HG03039 (cell line): ENCODE measurements at regions not wholly inside any gene's neighbourhood (a gene's known extent, or its start where the extent isn't known, plus 50 kb on each side); places are given as distances from the start of the nearest gene placed in this dataset.

Source experiments
- ATAC-seq: cut with Tn5 transposase; IDR thresholded peaks from one replicate; pipeline ENCODE4 v1.9.1; 2021; ENCODE audit warnings: mild to moderate bottlenecking, moderate library complexity; ENCODE audit not compliant: unreplicated experiment

GRCh38 chr20:11429889-11430519 is 487.7 kb upstream of the BTBD3 start:
- ATAC-seq, result no peak

- no peak for ATAC-seq
Observed at GRCh38 chr20:11430652-11431051, 487.0 kb upstream of the BTBD3 start.

DNA sequence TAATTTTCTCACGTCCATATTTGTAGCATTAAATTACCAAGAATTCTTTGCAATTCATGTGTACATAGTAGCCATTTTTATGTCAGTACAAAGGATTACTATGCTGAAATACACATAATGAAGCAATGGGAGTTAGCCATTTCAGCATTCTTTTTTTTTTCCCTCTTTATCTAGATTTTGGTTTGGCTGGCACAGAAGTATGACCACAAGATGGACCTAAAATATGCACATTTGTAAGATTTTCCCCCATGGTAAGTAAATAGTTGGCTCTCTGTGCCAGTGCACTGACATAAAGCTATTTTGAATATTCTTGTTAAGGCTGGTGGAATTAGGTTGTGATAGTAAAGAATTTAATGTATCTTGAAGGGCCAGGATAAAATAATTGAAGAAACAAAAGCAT is 486.1 kb upstream of the BTBD3 start:
- ATAC-seq, result no peak

DNA sequence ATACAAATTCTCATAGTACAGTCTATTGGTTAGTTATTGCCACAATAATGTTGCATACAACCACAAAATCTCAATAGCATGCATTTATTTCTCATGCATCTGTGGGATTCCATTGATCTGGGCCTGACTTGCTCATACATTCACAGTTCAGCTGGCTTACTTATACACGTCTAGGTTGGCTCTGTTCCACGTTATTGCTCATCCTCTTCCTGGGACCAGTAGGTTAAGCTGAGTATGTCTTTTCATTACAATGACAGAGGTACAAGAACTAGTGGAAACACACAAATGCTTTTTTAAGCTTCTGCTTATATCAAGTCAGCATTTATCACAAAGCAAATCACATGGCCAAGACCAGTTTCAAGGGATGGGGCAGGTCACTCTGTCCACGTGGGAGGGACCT is 485.3 kb upstream of the BTBD3 start:
- no peak for ATAC-seq

DNA sequence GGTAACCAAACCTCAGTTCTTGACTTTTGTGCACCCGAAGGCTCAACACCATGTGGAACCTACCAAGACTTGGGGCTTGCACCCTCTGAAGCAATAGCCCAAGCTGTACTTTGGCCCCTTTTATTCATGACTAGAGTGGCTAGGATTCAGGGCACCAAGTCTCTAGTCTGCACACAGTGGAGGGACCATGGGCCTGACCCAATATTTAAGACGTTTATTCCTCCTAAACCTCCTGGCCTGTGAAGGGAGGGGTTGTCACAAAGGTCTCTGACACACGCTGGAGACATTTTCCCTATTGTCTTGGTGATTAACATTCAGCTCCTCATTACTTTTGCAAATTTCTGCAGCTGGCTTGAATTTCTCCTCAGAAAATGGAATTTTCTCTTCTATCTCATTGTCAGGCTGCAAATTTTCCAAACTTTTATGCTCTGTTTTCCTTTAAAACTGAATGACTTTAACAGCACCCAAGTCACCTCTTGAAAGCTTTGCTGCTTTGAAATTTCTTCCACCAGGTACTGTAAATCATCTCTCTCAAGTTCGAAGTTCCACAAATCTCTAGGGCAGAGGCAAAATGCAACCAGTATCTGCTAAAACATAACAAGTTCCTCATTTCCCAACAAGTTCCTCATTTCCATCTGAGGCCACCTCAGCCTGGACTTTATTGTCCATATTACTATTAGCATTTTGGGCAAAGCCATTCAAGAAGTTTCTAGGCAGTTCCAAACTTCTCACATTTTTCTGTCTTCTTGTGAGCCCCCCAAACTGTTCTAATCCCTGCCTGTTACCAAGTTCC is 481.4 kb upstream of the BTBD3 start:
- ATAC-seq, result no peak

DNA sequence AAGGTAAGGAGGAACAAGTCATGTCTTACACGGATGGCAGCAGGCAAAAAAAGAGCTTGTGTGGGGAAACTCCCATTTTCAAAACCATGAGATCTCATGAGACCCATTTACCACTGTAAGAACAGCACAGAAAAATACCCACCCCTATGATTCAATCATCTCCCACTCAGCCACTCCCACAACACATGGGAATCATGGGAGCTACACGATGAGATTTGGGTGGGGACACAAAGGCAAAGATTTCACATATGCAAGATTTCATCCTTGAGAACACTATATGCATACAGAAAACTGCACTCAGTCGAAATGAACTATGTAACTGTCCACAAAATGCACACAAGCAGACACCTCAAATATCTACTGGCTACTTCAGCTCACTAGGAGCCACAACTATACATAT is 480.6 kb upstream of the BTBD3 start:
- no peak for ATAC-seq

GRCh38 chr20:11437611-11438380 is 479.9 kb upstream of the BTBD3 start:
- no peak for ATAC-seq

DNA sequence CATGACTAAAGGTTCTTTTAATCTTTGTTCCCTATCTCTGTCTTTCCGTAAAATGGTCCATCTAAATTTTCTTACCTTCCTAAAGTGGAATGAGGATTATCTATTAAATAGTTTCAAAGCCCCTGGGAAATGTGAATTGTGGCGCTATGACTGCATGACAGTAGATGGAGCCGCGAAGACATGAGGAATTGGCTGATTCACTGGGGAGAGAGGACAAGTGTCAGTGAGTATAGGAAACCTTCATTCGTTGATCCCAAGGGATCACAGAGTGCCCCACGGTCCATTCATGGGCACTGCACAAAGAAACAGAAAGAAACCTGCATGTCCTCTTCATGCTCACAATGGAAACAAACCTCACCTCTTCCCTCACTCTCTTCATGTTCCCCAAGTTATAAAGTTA is 479.3 kb upstream of the BTBD3 start:
- ATAC-seq, result no peak

- ATAC-seq, result no peak
Observed at GRCh38 chr20:11443382-11444119, 474.1 kb upstream of the BTBD3 start.

- ATAC-seq, result no peak
Observed at GRCh38 chr20:11445161-11445560, 472.5 kb upstream of the BTBD3 start.

DNA sequence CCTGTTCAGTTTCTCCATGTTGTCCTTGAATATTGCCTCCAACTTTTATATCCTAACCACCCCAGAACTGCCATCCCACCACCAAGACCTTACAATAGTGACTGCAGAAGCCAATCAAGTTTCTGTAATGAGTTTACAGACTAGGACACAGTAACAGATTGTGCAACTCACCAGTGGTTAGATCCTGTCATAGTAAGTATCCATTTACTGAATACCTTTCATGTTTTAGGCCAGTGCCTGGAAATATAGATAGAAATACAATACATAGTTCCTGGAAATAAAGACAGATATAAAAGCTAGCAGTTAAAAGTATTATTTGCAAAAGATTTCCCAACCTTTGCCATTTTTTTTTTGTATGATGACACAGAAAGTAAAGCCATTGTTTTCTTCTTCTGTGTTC is 471.8 kb upstream of the BTBD3 start:
- no peak for ATAC-seq

GRCh38 chr20:11447371-11448100 is 470.2 kb upstream of the BTBD3 start:
- ATAC-seq, result no peak

- no peak for ATAC-seq
Observed at GRCh38 chr20:11448554-11448953, 469.1 kb upstream of the BTBD3 start.

DNA sequence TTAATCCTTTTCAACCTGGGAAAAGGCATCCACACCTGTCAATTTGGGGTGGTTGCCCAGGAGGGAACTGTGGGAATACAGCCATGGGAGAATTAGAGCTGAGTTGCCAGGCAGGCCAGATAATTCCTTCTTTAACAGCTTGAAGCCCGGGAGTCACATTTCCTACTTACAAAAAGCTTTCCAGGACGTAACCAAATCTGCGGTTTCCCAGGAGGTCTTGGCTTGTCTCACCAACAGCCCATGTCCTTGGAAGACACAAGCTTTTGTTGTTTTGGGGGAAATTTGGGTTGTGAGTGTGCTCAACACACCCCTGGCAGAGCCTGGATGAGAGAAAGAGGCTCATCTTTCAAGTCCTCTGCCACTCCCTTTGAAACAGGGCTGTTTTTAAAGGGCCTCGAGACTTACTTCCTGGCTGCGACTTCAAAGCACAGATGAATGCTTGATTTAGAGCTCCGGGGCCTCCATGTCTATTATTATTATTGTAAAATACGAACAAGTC is 465.9 kb upstream of the BTBD3 start:
- no peak for ATAC-seq

DNA sequence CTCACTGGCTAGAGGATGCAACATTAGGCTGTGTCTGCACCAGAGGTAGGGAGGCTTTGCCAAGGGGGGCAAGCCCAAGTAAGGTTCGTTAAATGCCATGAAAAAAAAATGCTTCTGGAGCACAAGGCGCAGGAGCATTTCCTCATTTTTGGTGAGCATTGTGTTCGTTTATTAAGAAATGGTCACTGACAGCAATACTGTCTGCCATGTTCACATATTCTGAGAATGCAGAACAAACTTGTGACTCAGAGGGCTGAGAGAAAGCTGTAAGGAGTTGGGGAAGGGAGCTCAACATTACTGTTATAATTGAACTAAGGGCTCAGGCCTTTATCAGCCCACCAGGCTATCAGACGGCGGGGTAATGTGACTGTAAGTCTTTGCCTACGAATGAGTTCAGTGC is 465.4 kb upstream of the BTBD3 start:
- no peak for ATAC-seq

DNA sequence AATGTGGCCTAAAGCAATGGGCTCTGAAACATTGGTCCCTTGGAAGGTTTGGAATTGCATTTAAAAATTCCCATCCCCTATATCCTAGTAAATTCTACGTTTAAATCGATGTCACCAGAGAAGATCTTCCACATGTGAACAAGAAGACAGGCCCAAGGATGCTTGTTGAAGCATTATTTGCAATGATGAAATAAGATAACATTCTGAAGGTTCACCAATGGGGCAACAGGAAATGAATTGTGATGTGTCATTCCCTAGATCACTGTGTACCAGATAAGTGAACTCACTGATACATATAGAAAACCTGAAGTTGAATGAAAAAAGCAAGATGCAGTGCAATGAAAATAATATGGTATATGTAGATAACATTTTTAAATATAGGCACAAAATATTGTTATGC is 464.3 kb upstream of the BTBD3 start:
- ATAC-seq, result no peak

- no peak for ATAC-seq
Observed at GRCh38 chr20:11454966-11455799, 462.5 kb upstream of the BTBD3 start.

GRCh38 chr20:11457488-11457887 is 460.2 kb upstream of the BTBD3 start:
- ATAC-seq, result no peak

DNA sequence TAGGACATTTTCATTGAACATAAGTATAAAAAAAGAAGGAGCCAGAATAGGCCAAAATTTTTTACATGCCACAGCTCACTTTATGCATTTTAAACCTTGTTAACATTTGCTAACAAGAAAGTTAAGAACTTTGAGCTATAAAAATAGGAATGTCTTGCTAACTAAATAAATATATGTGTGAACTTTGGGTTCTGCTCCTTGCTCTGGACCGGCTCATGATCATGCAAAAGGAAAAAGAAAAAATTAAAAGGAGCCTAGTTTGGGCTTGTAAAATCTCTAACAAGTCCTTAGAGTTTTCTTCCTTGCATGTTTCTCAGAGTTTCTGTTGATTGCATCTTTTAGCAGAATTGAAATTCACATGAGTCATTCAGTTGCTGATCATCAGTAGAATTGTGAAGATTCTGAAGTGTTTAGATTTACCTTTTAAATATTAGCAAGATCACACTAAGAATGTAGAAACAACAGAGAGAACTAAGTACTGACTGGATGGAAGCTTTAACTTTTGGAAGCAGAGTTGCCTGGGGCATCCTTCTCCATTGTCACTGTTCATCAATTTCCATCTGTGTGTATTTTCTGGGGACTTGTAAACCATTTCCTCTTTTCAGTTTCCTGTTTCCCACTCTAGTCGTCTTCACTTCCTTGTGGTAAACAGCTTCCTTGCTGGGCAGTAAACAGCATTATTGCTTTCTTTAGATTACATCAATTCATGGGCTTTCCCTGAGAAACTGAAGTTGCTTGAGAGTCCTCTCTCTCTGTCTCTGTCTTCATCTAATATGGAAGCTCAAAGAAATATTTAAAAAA is 458.4 kb upstream of the BTBD3 start:
- ATAC-seq, result no peak
